ENCODE measurements at regions not wholly inside any gene's neighbourhood (a gene's known extent, or its start where the extent isn't known, plus 50 kb on each side); places are given as distances from the start of the nearest gene placed in this dataset.

GRCh38 chr6:9455864-9456658 lies 958.8 kb downstream of the TFAP2A start:
- 32 to 34% (median 34%) methylated on average over 7 of the region's 7 CpGs for WGBS, 3 donors

DNA sequence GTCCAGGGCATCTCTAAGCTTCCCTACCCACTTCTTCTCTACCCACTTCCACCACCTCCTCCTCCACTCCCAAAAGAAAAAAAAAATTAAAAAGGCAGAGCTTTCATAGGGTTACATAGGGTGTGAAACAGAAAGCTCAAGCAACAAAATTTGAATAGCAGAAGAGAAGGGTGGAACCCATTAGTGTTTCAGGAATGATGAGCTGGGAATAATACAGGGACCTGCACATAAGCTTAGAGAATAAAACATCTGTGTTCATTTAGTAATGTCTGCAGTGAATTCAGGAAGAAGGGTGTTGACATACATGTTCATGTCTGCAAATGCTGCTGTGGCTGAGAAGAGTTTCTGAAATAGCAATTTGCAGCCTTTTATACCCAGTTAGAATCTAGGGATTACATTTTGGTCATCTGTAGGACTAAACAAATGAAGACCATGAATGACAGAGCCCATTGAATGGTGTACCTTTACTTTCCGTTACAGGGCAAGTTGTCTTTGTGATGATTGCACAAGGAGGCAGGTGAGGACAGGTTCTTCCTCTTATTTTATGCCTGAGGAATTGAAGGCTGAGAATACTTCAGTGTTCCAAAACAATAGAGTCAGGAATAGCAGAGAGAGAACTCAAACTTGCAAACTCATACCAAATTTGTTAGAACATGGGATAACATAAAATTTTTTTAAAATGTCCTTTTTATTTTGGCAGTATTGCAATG lies 975.1 kb downstream of the TFAP2A start:
- Histone ChIP-seq H3K27ac (ENCODE audit: low read depth in 1 of 3, low read length in 2 of 3) (no peak overlapping the region), H3K4me1 (ENCODE audit: control insufficient read depth in 3 of 3, insufficient read depth in 2 of 3, low read depth in 1 of 3, low read length in 2 of 3) (no peaks in the 10 kb centered on the region), H3K4me3 (ENCODE audit: low read depth in 1 of 3, low read length in 3 of 3) (no peak overlapping the region), H3K36me3 (ENCODE audit: control insufficient read depth in 3 of 3, insufficient read depth in 2 of 3, low read depth in 1 of 3, low read length in 3 of 3) (no peaks in the 10 kb centered on the region), H3K9me3 (ENCODE audit: control insufficient read depth in 2 of 2, insufficient read depth in 1 of 2, low read depth in 1 of 2, low read length in 1 of 2) (peaks cover 0 to 8% of the 10 kb centered on the region in 2 donors), H3K27me3 (ENCODE audit: control insufficient read depth in 3 of 3, insufficient read depth in 3 of 3, low read length in 3 of 3) (no peaks in the 10 kb centered on the region)
- WGBS, 3 donors = 78 to 88% (median 80%) methylated on average over 1 of the region's 1 CpG
- FAIRE-seq (no peak), DNase-seq (no peak)

More at GRCh38 chr6:9455864-9456658, 958.8 kb downstream of the TFAP2A start:
- FAIRE-seq (no peak), DNase-seq (no peak)
- Histone ChIP-seq H3K4me3 (ENCODE audit: low read depth in 1 of 3, low read length in 3 of 3) (no peak overlapping the region), H3K36me3 (ENCODE audit: control insufficient read depth in 3 of 3, insufficient read depth in 2 of 3, low read depth in 1 of 3, low read length in 3 of 3) (no peaks in the 10 kb centered on the region), H3K27me3 (ENCODE audit: control insufficient read depth in 3 of 3, insufficient read depth in 3 of 3, low read length in 3 of 3) (no peaks in the 10 kb centered on the region), H3K9me3 (ENCODE audit: control insufficient read depth in 2 of 2, insufficient read depth in 1 of 2, low read depth in 1 of 2, low read length in 1 of 2) (peaks cover 0 to 6% of the 10 kb centered on the region in 2 donors), H3K4me1 (ENCODE audit: control insufficient read depth in 3 of 3, insufficient read depth in 2 of 3, low read depth in 1 of 3, low read length in 2 of 3) (no peaks in the 10 kb centered on the region), H3K27ac (ENCODE audit: low read depth in 1 of 3, low read length in 2 of 3) (no peak overlapping the region)

DNA sequence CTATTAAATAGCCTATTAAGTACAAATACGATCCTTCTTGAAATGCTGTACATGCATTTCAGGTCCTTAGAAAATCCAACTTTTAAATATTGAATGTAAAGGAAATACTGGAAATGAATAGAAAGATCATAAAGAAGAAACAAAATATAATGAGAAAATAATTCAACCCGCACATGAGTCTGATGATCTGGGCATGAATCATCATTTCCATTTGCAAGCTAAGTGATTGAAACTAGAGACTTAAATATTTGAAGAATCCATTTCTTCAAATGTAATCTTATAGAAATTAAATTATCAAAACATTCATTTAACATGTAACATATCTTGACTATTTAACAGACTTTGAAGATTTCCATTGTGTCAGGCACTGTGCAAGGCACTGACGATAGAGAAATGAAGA lies 977.0 kb downstream of the TFAP2A start:
- Histone ChIP-seq H3K9me3 (ENCODE audit: control insufficient read depth in 2 of 2, insufficient read depth in 1 of 2, low read depth in 1 of 2, low read length in 1 of 2) (no peaks in the 10 kb centered on the region), H3K27me3 (ENCODE audit: control insufficient read depth in 3 of 3, insufficient read depth in 3 of 3, low read length in 3 of 3) (no peaks in the 10 kb centered on the region), H3K4me3 (ENCODE audit: low read depth in 1 of 3, low read length in 3 of 3) (no peak overlapping the region), H3K36me3 (ENCODE audit: control insufficient read depth in 3 of 3, insufficient read depth in 2 of 3, low read depth in 1 of 3, low read length in 3 of 3) (no peaks in the 10 kb centered on the region), H3K4me1 (ENCODE audit: control insufficient read depth in 3 of 3, insufficient read depth in 2 of 3, low read depth in 1 of 3, low read length in 2 of 3) (no peaks in the 10 kb centered on the region), H3K27ac (ENCODE audit: low read depth in 1 of 3, low read length in 2 of 3) (no peak overlapping the region)
- DNase-seq (no peak), FAIRE-seq (no peak)
- WGBS, 3 donors = 90 to 94% (median 92%) methylated on average over 3 of the region's 3 CpGs

- Histone ChIP-seq H3K4me3 (ENCODE audit: low read depth in 1 of 3, low read length in 3 of 3) (no peak overlapping the region), H3K27ac (ENCODE audit: low read depth in 1 of 3, low read length in 2 of 3) (no peak overlapping the region), H3K4me1 (ENCODE audit: control insufficient read depth in 3 of 3, insufficient read depth in 2 of 3, low read depth in 1 of 3, low read length in 2 of 3) (no peaks in the 10 kb centered on the region), H3K9me3 (ENCODE audit: control insufficient read depth in 2 of 2, insufficient read depth in 1 of 2, low read depth in 1 of 2, low read length in 1 of 2) (no peaks in the 10 kb centered on the region), H3K27me3 (ENCODE audit: control insufficient read depth in 3 of 3, insufficient read depth in 3 of 3, low read length in 3 of 3) (no peaks in the 10 kb centered on the region), H3K36me3 (ENCODE audit: control insufficient read depth in 3 of 3, insufficient read depth in 2 of 3, low read depth in 1 of 3, low read length in 3 of 3) (no peaks in the 10 kb centered on the region)
- no peak for FAIRE-seq
- DNase-seq = no peak
- WGBS, 3 donors = 56 to 59% (median 57%) methylated on average over 4 of the region's 4 CpGs
These were observed 979.6 kb downstream of the TFAP2A start for GRCh38 chr6:9435281-9435680.

GRCh38 chr6:9431945-9432344 lies 982.9 kb downstream of the TFAP2A start:
- no peaks in the 10 kb centered on the region for H3K36me3 ChIP-seq (ENCODE audit: control insufficient read depth in 3 of 3, insufficient read depth in 2 of 3, low read depth in 1 of 3, low read length in 3 of 3)
- no peak overlapping the region for H3K4me3 ChIP-seq (ENCODE audit: low read depth in 1 of 3, low read length in 3 of 3)
- no peaks in the 10 kb centered on the region for H3K9me3 ChIP-seq (ENCODE audit: control insufficient read depth in 2 of 2, insufficient read depth in 1 of 2, low read depth in 1 of 2, low read length in 1 of 2)
- FAIRE-seq (no peak), DNase-seq (no peak)
- no peak overlapping the region for H3K27ac ChIP-seq (ENCODE audit: low read depth in 1 of 3, low read length in 2 of 3)
- no peaks in the 10 kb centered on the region for H3K27me3 ChIP-seq (ENCODE audit: control insufficient read depth in 3 of 3, insufficient read depth in 3 of 3, low read length in 3 of 3)
- H3K4me1 ChIP-seq (ENCODE audit: control insufficient read depth in 3 of 3, insufficient read depth in 2 of 3, low read depth in 1 of 3, low read length in 2 of 3) = no peaks in the 10 kb centered on the region
- WGBS, 3 donors = 90 to 99% (median 97%) methylated on average over 3 to 4 of the region's 4 CpGs

GRCh38 chr6:9428421-9429172 lies 986.3 kb downstream of the TFAP2A start:
- no peaks in the 10 kb centered on the region for H3K36me3 ChIP-seq (ENCODE audit: control insufficient read depth in 3 of 3, insufficient read depth in 2 of 3, low read depth in 1 of 3, low read length in 3 of 3)
- H3K4me1 ChIP-seq (ENCODE audit: control insufficient read depth in 3 of 3, insufficient read depth in 2 of 3, low read depth in 1 of 3, low read length in 2 of 3) = no peaks in the 10 kb centered on the region
- no peak for FAIRE-seq
- H3K27me3 ChIP-seq (ENCODE audit: control insufficient read depth in 3 of 3, insufficient read depth in 3 of 3, low read length in 3 of 3) = no peaks in the 10 kb centered on the region
- H3K27ac ChIP-seq (ENCODE audit: low read depth in 1 of 3, low read length in 2 of 3) = no peak overlapping the region
- DNase-seq = no peak
- H3K4me3 ChIP-seq (ENCODE audit: low read depth in 1 of 3, low read length in 3 of 3) = no peak overlapping the region
- H3K9me3 ChIP-seq (ENCODE audit: control insufficient read depth in 2 of 2, insufficient read depth in 1 of 2, low read depth in 1 of 2, low read length in 1 of 2) = no peaks in the 10 kb centered on the region
- WGBS, 3 donors = 48 to 60% (median 49%) methylated on average over 2 of the region's 2 CpGs

DNA sequence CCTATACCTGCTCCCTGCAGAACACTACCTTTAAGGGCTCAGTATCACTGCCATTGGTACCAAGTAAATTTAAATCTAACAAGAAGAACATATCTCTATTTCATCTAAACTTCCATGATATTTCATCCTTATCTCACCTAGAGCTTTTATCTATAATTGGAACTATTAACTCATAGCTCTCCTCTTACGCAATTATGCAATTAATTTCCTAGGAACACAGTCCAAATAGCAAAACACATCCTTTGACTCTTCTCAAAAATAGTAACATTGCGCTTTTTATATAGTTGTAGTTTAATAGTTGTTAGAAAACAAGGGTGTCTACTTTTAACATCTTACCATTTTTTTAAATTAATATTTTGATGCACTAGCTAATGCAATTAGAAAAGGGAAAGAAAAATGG lies 986.8 kb upstream of the SLC35B3 start:
- no peak overlapping the region for H3K4me3 ChIP-seq (ENCODE audit: low read depth in 1 of 3, low read length in 3 of 3)
- FAIRE-seq (no peak), DNase-seq (no peak)
- H3K4me1 ChIP-seq (ENCODE audit: control insufficient read depth in 3 of 3, insufficient read depth in 2 of 3, low read depth in 1 of 3, low read length in 2 of 3) = no peaks in the 10 kb centered on the region
- no peaks in the 10 kb centered on the region for H3K27me3 ChIP-seq (ENCODE audit: control insufficient read depth in 3 of 3, insufficient read depth in 3 of 3, low read length in 3 of 3)
- no peaks in the 10 kb centered on the region for H3K9me3 ChIP-seq (ENCODE audit: control insufficient read depth in 2 of 2, insufficient read depth in 1 of 2, low read depth in 1 of 2, low read length in 1 of 2)
- no peaks in the 10 kb centered on the region for H3K36me3 ChIP-seq (ENCODE audit: control insufficient read depth in 3 of 3, insufficient read depth in 2 of 3, low read depth in 1 of 3, low read length in 3 of 3)
- no peak overlapping the region for H3K27ac ChIP-seq (ENCODE audit: low read depth in 1 of 3, low read length in 2 of 3)
- 81 to 91% (median 83%) methylated on average over 2 of the region's 2 CpGs for WGBS, 3 donors

- H3K36me3 ChIP-seq (ENCODE audit: control insufficient read depth in 3 of 3, insufficient read depth in 2 of 3, low read depth in 1 of 3, low read length in 3 of 3) = no peaks in the 10 kb centered on the region
- H3K4me3 ChIP-seq (ENCODE audit: low read depth in 1 of 3, low read length in 3 of 3) = no peak overlapping the region
- FAIRE-seq (no peak), DNase-seq (no peak)
- H3K4me1 ChIP-seq (ENCODE audit: control insufficient read depth in 3 of 3, insufficient read depth in 2 of 3, low read depth in 1 of 3, low read length in 2 of 3) = no peaks in the 10 kb centered on the region
- no peak overlapping the region for H3K27ac ChIP-seq (ENCODE audit: low read depth in 1 of 3, low read length in 2 of 3)
- WGBS, 3 donors = 62 to 72% (median 70%) methylated on average over 6 of the region's 6 CpGs
- H3K9me3 ChIP-seq (ENCODE audit: control insufficient read depth in 2 of 2, insufficient read depth in 1 of 2, low read depth in 1 of 2, low read length in 1 of 2) = no peaks in the 10 kb centered on the region
- no peaks in the 10 kb centered on the region for H3K27me3 ChIP-seq (ENCODE audit: control insufficient read depth in 3 of 3, insufficient read depth in 3 of 3, low read length in 3 of 3)
These were observed 985.1 kb upstream of the SLC35B3 start for GRCh38 chr6:9420316-9421015.

Data from small intestine (tissue), 7 donors.